HepG2 (cell line): ENCODE measurements at regions not wholly inside any gene's neighbourhood (a gene's known extent, or its start where the extent isn't known, plus 50 kb on each side); places are given as distances from the start of the nearest gene placed in this dataset.
A peak's percentile ranks its signal among the peaks of the same experiment; 100 is the strongest.

Source experiments
- SOX13 ChIP-seq, 3 experiments: fragments of 450-650 bp in 1 of 3; sonication (generic) in 1 of 3; formaldehyde crosslinking in 1 of 3; IDR thresholded peaks in 2 of 3; conservative IDR thresholded peaks in 1 of 3; 2 replicates each; pipeline versions ENCODE4 v1.5.0 to v1.6.1; 2016 to 2020; ENCODE audit warnings: antibody characterized with exemption in 1 of 3, mild to moderate bottlenecking in 1 of 3, missing compliant biosample characterization in 1 of 3, missing genetic modification reagents in 1 of 3, moderate library complexity in 1 of 3
- SOX5 ChIP-seq: IDR thresholded peaks from 2 replicates; pipeline ENCODE4 v1.6.1; 2016; ENCODE audit warnings: borderline replicate concordance
- U2AF2 ChIP-seq: fragments of 200-400 bp; formaldehyde crosslinking; IDR thresholded peaks from 2 replicates; pipeline ENCODE4 v1.6.1; 2017; ENCODE audit warnings: low read depth, mild to moderate bottlenecking, low read length
- ZNF101 ChIP-seq: sonication (generic); formaldehyde crosslinking; IDR thresholded peaks from 2 replicates; pipeline ENCODE4 v1.4.0; 2020; ENCODE audit warnings: mild to moderate bottlenecking, low read depth, missing genetic modification reagents, borderline replicate concordance
- ZNF235 ChIP-seq: sonication (generic); formaldehyde crosslinking; IDR thresholded peaks from 2 replicates; pipeline ENCODE4 v1.8.1; 2023; ENCODE audit warnings: mild to moderate bottlenecking, missing genetic modification reagents, borderline replicate concordance
- ZNF276 ChIP-seq: sonication (generic); formaldehyde crosslinking; IDR thresholded peaks from 2 replicates; pipeline ENCODE4 v1.4.0; 2020; ENCODE audit warnings: mild to moderate bottlenecking, low read depth, missing genetic modification reagents
- ZNF280B ChIP-seq: sonication (generic); formaldehyde crosslinking; IDR thresholded peaks from 2 replicates; pipeline ENCODE4 v1.5.0; 2020; ENCODE audit warnings: missing genetic modification reagents, mild to moderate bottlenecking, borderline replicate concordance
- ZNF574 ChIP-seq: sonication (generic); formaldehyde crosslinking; IDR thresholded peaks from 2 replicates; pipeline ENCODE4 v1.4.0; 2020; ENCODE audit warnings: missing genetic modification reagents
- ZNF678 ChIP-seq: sonication (generic); formaldehyde crosslinking; IDR thresholded peaks from 2 replicates; pipeline ENCODE4 v1.4.0; 2020; ENCODE audit warnings: mild to moderate bottlenecking, missing genetic modification reagents
- ZNF737 ChIP-seq: sonication (generic); formaldehyde crosslinking; IDR thresholded peaks from 2 replicates; pipeline ENCODE4 v1.5.0; 2020; ENCODE audit warnings: missing genetic modification reagents, mild to moderate bottlenecking, borderline replicate concordance

- TF ChIP-seq ZNF276 = no peak
- peak; percentile 26; the same call in 1 of the 2 replicates for TF ChIP-seq SOX5 (CRISPR knock-in tag)
- no peak for TF ChIP-seq ZNF574 (CRISPR knock-in tag)
- TF ChIP-seq ZNF737 (CRISPR knock-in tag) = no peak
- no peak for TF ChIP-seq ZNF678 (CRISPR knock-in tag)
- TF ChIP-seq SOX13 (IDR thresholded peaks at IDR 0.05) = no peak
- peak in 1 of 2 experiments; percentile 64; a peak in 2 of 4 replicates for TF ChIP-seq SOX13 (CRISPR knock-in tag; conservative IDR thresholded peaks at IDR 0.05 in 1 of 2, IDR thresholded peaks at IDR 0.05 in 1 of 2)
- TF ChIP-seq U2AF2 = no peak
- TF ChIP-seq ZNF101 (CRISPR knock-in tag) = no peak
- TF ChIP-seq ZNF235 (CRISPR knock-in tag) = no peak
- no peak for TF ChIP-seq ZNF280B (CRISPR knock-in tag)
These were observed 74.8 kb upstream of the POMGNT2 start (continued) for GRCh38 chr3:43180694-43181093.
